ENCODE measurements at regions not wholly inside any gene's neighbourhood (a gene's known extent, or its start where the extent isn't known, plus 50 kb on each side); places are given as distances from the start of the nearest gene placed in this dataset.

DNA sequence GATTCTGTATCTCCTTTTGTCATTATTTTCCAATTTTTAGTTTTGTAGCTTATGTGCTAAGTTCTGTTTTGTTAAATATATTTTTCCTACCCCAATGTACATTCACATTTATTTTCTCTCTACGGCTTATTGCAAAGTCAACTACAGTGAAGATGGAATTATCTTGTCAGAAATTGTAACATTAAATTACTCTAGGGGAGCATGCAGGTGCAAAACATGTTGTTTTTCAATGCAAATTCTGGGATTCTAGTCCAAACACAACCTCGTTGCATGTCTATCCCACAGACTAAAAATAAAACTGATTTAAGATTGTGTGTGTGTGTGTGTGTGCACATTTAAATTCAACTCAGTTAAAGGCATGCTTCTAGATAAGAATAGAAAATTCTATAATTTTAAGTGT lies 529.1 kb upstream of the POM121L12 start:
- H3K27ac ChIP-seq, result no peak overlapping the region
- TF ChIP-seq, protein P1, sequence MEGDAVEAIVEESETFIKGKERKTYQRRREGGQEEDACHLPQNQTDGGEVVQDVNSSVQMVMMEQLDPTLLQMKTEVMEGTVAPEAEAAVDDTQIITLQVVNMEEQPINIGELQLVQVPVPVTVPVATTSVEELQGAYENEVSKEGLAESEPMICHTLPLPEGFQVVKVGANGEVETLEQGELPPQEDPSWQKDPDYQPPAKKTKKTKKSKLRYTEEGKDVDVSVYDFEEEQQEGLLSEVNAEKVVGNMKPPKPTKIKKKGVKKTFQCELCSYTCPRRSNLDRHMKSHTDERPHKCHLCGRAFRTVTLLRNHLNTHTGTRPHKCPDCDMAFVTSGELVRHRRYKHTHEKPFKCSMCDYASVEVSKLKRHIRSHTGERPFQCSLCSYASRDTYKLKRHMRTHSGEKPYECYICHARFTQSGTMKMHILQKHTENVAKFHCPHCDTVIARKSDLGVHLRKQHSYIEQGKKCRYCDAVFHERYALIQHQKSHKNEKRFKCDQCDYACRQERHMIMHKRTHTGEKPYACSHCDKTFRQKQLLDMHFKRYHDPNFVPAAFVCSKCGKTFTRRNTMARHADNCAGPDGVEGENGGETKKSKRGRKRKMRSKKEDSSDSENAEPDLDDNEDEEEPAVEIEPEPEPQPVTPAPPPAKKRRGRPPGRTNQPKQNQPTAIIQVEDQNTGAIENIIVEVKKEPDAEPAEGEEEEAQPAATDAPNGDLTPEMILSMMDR (IDR thresholded peaks at IDR 0.05), result no peak
- TF ChIP-seq ZFX (IDR thresholded peaks at IDR 0.05; ENCODE audit: borderline replicate concordance), result no peak

DNA sequence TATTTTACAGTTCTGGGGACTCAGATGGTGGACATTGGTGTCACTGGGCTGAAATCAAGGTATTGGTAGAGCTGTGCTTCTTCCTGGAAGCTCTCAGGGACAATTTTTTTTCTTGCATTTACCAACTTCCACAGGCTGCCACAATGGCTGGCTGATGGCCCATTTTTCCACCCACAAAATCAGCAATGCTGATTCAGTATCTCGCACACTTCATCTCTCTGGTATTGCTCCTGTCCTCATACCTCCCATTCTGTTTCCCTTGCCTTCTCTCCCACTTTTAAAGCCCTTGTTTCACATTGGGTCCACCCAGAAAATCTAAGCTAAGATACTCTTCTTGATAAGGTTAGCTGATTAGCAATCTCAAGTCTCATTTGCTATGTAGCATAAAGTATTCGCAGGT lies 530.9 kb upstream of the POM121L12 start:
- TF ChIP-seq, protein P1 (IDR thresholded peaks at IDR 0.05), result no peak
- no peak for TF ChIP-seq ZFX (IDR thresholded peaks at IDR 0.05; ENCODE audit: borderline replicate concordance)
- no peak overlapping the region for H3K27ac ChIP-seq

DNA sequence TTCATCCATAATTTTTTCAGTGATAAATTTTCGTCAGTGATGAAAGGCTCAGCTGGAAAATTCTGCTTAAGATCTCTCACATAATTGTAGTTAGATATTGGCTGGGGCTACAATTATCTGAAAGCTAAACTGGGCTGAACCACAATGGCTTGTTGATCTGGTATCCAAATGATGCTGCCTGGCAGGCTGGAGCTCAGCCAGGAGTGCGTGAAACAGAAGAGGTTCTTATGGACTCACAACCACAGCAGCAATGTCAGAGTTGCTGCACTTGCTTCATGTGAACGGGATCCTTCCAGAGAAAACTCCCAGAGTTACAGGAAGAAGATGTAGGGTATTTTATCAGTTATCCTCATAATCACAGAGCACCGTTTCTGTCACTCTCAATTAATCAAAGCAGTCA lies 533.2 kb upstream of the POM121L12 start:
- no peak for TF ChIP-seq ZFX (IDR thresholded peaks at IDR 0.05; ENCODE audit: borderline replicate concordance)
- TF ChIP-seq, protein P1 (IDR thresholded peaks at IDR 0.05), result no peak
- H3K27ac ChIP-seq, result no peak overlapping the region

DNA sequence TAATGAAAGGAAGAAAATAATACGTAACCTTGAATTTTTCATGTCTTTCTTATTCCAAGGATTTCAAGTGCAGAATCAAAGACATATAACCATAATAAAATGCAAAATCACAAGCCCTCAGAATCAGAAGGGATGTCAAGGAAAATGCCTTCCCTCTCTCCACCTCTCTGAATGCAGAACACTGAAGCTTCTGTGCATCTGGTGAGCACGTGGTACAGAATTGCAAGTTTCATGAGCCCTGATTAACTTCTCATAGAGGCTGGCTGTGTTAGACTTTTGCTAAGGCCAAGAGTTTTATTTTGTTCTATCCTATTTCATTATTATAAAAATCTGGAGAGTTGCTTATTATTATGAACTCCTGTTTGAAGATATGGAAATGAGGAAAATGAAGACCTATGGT lies 533.7 kb upstream of the POM121L12 start:
- no peak overlapping the region for H3K27ac ChIP-seq

DNA sequence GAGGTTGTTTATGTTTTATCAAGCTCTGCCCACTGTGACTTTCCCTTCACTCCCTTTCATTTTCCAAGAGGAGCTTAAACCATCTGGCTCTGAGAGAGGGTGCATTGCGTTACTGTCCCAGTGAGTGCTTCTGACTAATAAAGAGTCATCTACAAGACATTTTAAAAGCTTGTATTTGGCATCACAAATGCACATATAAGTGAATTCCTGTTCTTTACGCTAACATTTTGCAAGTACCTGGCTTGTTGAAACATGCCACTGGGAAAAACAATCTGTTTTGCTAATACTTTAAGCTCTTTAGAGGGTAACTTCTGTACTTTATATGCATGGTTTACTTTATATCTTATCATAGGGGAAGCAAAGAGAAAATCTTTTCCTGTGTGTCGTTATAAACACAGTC lies 534.6 kb upstream of the POM121L12 start:
- H3K27ac ChIP-seq, result no peak overlapping the region
- TF ChIP-seq ZFX (IDR thresholded peaks at IDR 0.05; ENCODE audit: borderline replicate concordance), result no peak
- TF ChIP-seq, protein P1 (IDR thresholded peaks at IDR 0.05), result no peak

More for the DNA sequence above, 533.7 kb upstream of the POM121L12 start:
- no peak for TF ChIP-seq ZFX (IDR thresholded peaks at IDR 0.05; ENCODE audit: borderline replicate concordance)
- TF ChIP-seq, protein P1 (IDR thresholded peaks at IDR 0.05), result no peak

DNA sequence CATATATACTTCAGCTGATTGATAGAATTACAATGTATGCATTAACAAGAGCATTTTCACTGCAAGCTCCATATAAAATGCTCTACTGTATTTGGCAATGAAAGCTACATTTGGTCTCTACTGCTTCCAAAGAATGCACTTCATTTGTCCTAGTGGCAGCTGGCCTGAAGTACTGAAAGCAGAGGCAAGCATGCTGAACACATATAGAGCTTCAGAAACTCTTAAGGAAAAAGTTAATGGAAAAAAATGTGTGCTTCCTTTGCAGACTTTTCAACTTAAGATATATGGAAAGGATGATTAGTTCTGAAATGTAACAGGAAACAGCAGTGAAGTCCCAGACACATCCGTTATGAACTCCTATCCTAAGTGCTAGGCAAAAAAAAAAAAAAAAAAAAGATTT lies 537.1 kb upstream of the POM121L12 start:
- H3K27ac ChIP-seq, result no peak overlapping the region
- TF ChIP-seq ZFX (IDR thresholded peaks at IDR 0.05; ENCODE audit: borderline replicate concordance), result no peak
- TF ChIP-seq, protein P1 (IDR thresholded peaks at IDR 0.05), result no peak

DNA sequence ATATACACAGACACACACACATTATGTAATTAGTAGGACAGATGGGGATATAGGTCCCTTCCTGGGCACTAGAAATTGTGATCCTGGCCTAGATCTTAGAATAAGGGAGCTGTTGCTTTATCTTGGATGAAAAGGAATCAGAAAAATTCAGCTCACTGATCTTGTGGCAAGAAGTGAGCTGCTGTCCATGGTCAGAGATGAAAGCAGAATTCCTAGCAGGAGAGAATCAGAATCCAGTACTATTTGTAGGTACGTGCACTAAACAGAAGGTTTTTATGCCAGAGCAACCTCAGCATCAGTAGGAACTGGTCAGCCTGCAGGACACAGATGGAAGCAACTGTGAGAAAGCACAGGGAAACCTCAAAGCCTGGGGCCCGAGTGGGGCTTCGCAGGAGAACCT lies 549.2 kb upstream of the POM121L12 start:
- no peak for TF ChIP-seq ZFX (IDR thresholded peaks at IDR 0.05; ENCODE audit: borderline replicate concordance)
- TF ChIP-seq, protein P1 (IDR thresholded peaks at IDR 0.05), result no peak
- H3K27ac ChIP-seq, result no peak overlapping the region

Measured in 22Rv1 (cell line).